ENCODE measurements at regions not wholly inside any gene's neighbourhood (a gene's known extent, or its start where the extent isn't known, plus 50 kb on each side); places are given as distances from the start of the nearest gene placed in this dataset.

DNA sequence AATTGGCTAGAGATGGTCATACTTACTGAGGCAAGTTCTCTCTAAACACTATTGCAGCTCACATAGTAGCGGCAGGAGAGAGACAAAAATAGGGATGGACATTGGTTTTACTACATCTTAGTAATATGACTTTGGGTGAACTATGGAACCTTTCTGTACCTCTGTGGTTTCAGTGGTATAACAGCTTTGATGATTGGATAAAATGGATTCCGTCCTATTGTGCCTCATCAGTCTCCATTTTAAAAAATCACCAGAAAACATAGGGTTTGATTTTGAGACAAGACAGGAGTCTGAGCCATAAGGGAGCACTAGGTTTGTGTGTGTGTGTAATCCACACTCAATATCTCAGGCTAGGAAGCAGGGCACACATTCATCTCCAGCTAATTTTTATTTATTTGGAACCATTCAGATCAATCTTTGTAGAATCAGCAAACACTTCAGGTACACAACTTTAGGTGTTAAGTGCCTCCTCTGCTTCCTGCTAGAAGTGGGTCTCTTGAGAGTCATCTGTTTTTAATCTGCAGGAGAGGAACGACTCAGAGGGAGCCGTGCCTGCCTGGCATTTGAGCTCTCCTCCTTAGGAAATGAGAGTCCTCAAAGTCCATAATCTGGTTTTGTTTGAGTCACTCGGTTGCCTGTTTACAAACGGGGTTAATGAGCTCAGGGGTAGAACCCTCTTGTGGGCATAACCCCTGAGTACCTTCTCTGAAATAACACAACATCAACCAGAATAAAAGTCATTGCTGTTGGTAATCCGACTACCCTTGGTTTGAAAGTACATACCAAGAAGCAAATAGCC lies 238.5 kb upstream of the BOD1L1 start:
- H3K27ac ChIP-seq, result no peak overlapping the region
- H3K36me3 ChIP-seq, result no peaks in the 10 kb centered on the region
- H3K4me1 ChIP-seq, result no peaks in the 10 kb centered on the region
- TF ChIP-seq, protein P1, sequence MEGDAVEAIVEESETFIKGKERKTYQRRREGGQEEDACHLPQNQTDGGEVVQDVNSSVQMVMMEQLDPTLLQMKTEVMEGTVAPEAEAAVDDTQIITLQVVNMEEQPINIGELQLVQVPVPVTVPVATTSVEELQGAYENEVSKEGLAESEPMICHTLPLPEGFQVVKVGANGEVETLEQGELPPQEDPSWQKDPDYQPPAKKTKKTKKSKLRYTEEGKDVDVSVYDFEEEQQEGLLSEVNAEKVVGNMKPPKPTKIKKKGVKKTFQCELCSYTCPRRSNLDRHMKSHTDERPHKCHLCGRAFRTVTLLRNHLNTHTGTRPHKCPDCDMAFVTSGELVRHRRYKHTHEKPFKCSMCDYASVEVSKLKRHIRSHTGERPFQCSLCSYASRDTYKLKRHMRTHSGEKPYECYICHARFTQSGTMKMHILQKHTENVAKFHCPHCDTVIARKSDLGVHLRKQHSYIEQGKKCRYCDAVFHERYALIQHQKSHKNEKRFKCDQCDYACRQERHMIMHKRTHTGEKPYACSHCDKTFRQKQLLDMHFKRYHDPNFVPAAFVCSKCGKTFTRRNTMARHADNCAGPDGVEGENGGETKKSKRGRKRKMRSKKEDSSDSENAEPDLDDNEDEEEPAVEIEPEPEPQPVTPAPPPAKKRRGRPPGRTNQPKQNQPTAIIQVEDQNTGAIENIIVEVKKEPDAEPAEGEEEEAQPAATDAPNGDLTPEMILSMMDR (IDR thresholded peaks at IDR 0.05), result no peak
- TF ChIP-seq EP300 (IDR thresholded peaks at IDR 0.05), result no peak
- no peak for TF ChIP-seq POLR2AphosphoS5 (IDR thresholded peaks at IDR 0.05)
- no peak for TF ChIP-seq POLR2A (IDR thresholded peaks at IDR 0.05)
- peaks cover 8% of the 10 kb centered on the region for H3K9me3 ChIP-seq
- H3K27me3 ChIP-seq, result no peaks in the 10 kb centered on the region
- DNase-seq (ENCODE audit: low spot score in 2 of 2), result no peak
- 64% methylated on average over 7 of the region's 7 CpGs for WGBS
- H3K4me3 ChIP-seq, result no peak overlapping the region

DNA sequence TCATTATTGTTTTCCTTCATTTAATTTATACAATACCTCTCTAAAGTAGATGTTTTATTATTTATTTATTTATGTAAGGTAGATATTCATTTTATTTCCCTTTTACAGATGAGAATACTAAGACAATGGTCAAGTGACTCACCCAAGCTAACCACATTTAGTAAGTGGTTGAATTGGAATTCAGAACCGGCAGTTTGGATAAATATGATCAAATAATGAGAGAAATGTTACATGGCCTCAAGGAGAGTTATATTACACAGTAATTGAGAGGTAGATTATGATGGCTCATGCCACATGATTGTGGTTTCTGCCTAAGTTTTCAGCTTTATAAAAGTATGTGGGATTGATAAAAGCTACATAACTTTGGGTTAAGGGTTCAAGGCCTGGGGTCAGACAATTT lies 239.4 kb upstream of the BOD1L1 start:
- Histone ChIP-seq H3K27ac (no peak overlapping the region), H3K9me3 (peaks cover 5% of the 10 kb centered on the region), H3K27me3 (no peaks in the 10 kb centered on the region), H3K4me3 (no peak overlapping the region), H3K36me3 (no peaks in the 10 kb centered on the region), H3K4me1 (no peaks in the 10 kb centered on the region)
- 76% methylated on average over 1 of the region's 1 CpG for WGBS
- no peak for DNase-seq (ENCODE audit: low spot score in 2 of 2)
- no peak for TF ChIP-seq POLR2A (IDR thresholded peaks at IDR 0.05)
- TF ChIP-seq, protein P1 (IDR thresholded peaks at IDR 0.05), result no peak
- TF ChIP-seq EP300 (IDR thresholded peaks at IDR 0.05), result no peak
- TF ChIP-seq POLR2AphosphoS5 (IDR thresholded peaks at IDR 0.05), result no peak

DNA sequence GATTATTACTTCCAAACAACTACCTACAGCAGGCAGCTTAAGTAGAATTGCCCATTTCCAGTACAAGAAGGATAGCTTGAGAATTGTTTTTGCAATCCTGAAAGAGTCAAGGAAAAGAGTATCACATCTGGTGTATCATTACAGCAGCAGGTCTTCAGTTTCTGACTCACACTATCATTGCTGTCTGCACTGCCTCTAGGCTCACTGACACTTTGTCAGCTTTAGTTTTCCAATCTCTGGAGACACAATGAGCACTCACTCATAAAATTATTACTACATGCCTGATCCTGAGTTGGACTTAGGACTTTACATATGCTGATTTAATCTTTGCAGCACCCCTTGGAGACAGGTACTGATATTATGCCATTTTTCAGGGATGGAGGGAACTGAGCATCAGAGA lies 244.6 kb upstream of the BOD1L1 start:
- TF ChIP-seq EP300 (IDR thresholded peaks at IDR 0.05), result no peak
- TF ChIP-seq, protein P1 (IDR thresholded peaks at IDR 0.05), result no peak
- no peak for TF ChIP-seq POLR2A (IDR thresholded peaks at IDR 0.05)
- no peak for TF ChIP-seq POLR2AphosphoS5 (IDR thresholded peaks at IDR 0.05)
- H3K27ac ChIP-seq, result no peak overlapping the region

DNA sequence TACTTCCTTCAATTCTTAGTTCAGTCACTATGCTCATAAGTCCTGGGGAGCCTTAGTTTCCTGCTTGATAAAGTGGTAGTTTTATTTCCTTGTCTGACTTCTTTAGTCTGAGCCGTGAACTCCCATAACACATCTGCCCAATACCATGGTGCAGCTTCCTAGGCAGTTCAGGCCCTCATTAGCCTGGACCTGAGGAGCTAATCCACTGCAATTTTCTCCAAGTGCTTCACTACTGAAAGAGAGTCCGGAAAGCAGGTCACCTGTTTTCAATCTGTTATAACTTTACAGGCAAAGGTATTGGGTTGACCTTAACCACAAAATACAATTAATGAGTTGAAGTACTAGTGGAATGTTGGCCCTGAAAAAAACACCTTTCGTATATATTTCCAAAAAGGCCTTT lies 245.4 kb upstream of the BOD1L1 start:
- no peaks in the 10 kb centered on the region for H3K36me3 ChIP-seq
- WGBS, result 72% methylated on average over 3 of the region's 3 CpGs

More for the DNA sequence above, 244.6 kb upstream of the BOD1L1 start:
- H3K4me1 ChIP-seq, result no peaks in the 10 kb centered on the region
- no peaks in the 10 kb centered on the region for H3K9me3 ChIP-seq
- no peak for DNase-seq (ENCODE audit: low spot score in 2 of 2)
- no peaks in the 10 kb centered on the region for H3K36me3 ChIP-seq
- H3K27me3 ChIP-seq, result no peaks in the 10 kb centered on the region
- H3K4me3 ChIP-seq, result no peak overlapping the region

DNA sequence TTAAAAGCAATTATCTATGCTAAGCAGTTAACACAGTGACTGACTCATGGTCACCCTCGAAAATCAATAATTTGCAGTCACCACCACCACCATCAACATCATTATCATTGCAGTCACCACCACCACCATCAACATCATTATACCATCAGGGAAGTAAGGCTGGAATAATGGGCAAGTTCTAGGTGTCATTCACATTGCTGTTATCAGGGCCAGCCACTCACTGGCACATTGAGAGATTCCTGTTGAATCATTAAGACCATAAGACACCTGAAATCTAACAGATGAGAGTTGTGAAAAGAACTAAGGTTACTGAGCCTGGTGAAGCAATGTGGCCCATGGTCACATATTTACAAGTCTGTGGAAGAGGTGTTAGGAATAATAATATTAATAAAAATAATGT lies 247.7 kb upstream of the BOD1L1 start:
- no peak for DNase-seq (ENCODE audit: low spot score in 2 of 2)
- H3K36me3 ChIP-seq, result no peaks in the 10 kb centered on the region
- TF ChIP-seq POLR2AphosphoS5 (IDR thresholded peaks at IDR 0.05) (no peak), POLR2A (IDR thresholded peaks at IDR 0.05) (no peak), EP300 (IDR thresholded peaks at IDR 0.05) (no peak)
- TF ChIP-seq, protein P1 (IDR thresholded peaks at IDR 0.05), result no peak
- no peaks in the 10 kb centered on the region for H3K4me1 ChIP-seq
- H3K9me3 ChIP-seq, result no peaks in the 10 kb centered on the region
- no peaks in the 10 kb centered on the region for H3K27me3 ChIP-seq
- H3K4me3 ChIP-seq, result no peak overlapping the region
- no peak overlapping the region for H3K27ac ChIP-seq
- WGBS, result 88% methylated on average over 1 of the region's 1 CpG

More for the DNA sequence above, 245.4 kb upstream of the BOD1L1 start:
- TF ChIP-seq, protein P1 (IDR thresholded peaks at IDR 0.05), result no peak
- no peak for TF ChIP-seq POLR2A (IDR thresholded peaks at IDR 0.05)
- no peak for TF ChIP-seq EP300 (IDR thresholded peaks at IDR 0.05)
- no peak for TF ChIP-seq POLR2AphosphoS5 (IDR thresholded peaks at IDR 0.05)
- Histone ChIP-seq H3K27ac (no peak overlapping the region), H3K27me3 (no peaks in the 10 kb centered on the region), H3K9me3 (no peaks in the 10 kb centered on the region), H3K4me1 (no peaks in the 10 kb centered on the region), H3K4me3 (no peak overlapping the region)
- no peak for DNase-seq (ENCODE audit: low spot score in 2 of 2)
